ENCODE measurements at regions not wholly inside any gene's neighbourhood (a gene's known extent, or its start where the extent isn't known, plus 50 kb on each side); places are given as distances from the start of the nearest gene placed in this dataset.

DNA sequence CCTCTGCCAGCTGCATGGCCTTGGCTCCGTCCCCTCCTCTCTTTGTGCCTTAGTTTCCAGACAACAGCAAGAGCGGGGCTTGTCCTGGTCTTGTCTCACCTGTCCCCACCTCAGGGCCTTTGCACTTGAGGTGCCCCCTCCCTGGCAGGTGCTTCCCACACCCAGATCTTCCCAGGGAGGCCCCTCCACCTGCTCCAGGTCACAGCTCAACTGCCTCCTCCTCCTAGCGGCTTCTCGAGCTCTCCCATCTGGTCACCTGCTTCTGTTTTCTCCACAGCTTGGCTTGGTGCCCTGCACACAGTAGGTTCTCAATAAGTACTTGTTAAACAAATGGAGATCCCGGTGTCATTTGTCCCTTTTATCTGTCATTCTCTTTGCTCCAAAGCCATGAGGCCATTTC is 64.3 kb upstream of the ZNF716 start (continued):
- TF ChIP-seq, protein P1, sequence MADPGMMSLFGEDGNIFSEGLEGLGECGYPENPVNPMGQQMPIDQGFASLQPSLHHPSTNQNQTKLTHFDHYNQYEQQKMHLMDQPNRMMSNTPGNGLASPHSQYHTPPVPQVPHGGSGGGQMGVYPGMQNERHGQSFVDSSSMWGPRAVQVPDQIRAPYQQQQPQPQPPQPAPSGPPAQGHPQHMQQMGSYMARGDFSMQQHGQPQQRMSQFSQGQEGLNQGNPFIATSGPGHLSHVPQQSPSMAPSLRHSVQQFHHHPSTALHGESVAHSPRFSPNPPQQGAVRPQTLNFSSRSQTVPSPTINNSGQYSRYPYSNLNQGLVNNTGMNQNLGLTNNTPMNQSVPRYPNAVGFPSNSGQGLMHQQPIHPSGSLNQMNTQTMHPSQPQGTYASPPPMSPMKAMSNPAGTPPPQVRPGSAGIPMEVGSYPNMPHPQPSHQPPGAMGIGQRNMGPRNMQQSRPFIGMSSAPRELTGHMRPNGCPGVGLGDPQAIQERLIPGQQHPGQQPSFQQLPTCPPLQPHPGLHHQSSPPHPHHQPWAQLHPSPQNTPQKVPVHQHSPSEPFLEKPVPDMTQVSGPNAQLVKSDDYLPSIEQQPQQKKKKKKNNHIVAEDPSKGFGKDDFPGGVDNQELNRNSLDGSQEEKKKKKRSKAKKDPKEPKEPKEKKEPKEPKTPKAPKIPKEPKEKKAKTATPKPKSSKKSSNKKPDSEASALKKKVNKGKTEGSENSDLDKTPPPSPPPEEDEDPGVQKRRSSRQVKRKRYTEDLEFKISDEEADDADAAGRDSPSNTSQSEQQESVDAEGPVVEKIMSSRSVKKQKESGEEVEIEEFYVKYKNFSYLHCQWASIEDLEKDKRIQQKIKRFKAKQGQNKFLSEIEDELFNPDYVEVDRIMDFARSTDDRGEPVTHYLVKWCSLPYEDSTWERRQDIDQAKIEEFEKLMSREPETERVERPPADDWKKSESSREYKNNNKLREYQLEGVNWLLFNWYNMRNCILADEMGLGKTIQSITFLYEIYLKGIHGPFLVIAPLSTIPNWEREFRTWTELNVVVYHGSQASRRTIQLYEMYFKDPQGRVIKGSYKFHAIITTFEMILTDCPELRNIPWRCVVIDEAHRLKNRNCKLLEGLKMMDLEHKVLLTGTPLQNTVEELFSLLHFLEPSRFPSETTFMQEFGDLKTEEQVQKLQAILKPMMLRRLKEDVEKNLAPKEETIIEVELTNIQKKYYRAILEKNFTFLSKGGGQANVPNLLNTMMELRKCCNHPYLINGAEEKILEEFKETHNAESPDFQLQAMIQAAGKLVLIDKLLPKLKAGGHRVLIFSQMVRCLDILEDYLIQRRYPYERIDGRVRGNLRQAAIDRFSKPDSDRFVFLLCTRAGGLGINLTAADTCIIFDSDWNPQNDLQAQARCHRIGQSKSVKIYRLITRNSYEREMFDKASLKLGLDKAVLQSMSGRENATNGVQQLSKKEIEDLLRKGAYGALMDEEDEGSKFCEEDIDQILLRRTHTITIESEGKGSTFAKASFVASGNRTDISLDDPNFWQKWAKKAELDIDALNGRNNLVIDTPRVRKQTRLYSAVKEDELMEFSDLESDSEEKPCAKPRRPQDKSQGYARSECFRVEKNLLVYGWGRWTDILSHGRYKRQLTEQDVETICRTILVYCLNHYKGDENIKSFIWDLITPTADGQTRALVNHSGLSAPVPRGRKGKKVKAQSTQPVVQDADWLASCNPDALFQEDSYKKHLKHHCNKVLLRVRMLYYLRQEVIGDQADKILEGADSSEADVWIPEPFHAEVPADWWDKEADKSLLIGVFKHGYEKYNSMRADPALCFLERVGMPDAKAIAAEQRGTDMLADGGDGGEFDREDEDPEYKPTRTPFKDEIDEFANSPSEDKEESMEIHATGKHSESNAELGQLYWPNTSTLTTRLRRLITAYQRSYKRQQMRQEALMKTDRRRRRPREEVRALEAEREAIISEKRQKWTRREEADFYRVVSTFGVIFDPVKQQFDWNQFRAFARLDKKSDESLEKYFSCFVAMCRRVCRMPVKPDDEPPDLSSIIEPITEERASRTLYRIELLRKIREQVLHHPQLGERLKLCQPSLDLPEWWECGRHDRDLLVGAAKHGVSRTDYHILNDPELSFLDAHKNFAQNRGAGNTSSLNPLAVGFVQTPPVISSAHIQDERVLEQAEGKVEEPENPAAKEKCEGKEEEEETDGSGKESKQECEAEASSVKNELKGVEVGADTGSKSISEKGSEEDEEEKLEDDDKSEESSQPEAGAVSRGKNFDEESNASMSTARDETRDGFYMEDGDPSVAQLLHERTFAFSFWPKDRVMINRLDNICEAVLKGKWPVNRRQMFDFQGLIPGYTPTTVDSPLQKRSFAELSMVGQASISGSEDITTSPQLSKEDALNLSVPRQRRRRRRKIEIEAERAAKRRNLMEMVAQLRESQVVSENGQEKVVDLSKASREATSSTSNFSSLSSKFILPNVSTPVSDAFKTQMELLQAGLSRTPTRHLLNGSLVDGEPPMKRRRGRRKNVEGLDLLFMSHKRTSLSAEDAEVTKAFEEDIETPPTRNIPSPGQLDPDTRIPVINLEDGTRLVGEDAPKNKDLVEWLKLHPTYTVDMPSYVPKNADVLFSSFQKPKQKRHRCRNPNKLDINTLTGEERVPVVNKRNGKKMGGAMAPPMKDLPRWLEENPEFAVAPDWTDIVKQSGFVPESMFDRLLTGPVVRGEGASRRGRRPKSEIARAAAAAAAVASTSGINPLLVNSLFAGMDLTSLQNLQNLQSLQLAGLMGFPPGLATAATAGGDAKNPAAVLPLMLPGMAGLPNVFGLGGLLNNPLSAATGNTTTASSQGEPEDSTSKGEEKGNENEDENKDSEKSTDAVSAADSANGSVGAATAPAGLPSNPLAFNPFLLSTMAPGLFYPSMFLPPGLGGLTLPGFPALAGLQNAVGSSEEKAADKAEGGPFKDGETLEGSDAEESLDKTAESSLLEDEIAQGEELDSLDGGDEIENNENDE (IDR thresholded peaks at IDR 0.05; ENCODE audit: insufficient replicate concordance, low read length) = no peak
- no peak for TF ChIP-seq JUND (IDR thresholded peaks at IDR 0.05; ENCODE audit: low read length)
- no peak for TF ChIP-seq ASH2L (IDR thresholded peaks at IDR 0.05; ENCODE audit: low read length)
- no peak for TF ChIP-seq CHD2 (IDR thresholded peaks at IDR 0.05; ENCODE audit: low read length)
- TF ChIP-seq PHF8 (conservative IDR thresholded peaks at IDR 0.05; ENCODE audit: low read depth, low read length) = no peak

Measured in H1 (cell line).